Type B pancreatic cell (in vitro differentiated cells): ENCODE measurements at regions not wholly inside any gene's neighbourhood (a gene's known extent, or its start where the extent isn't known, plus 50 kb on each side); places are given as distances from the start of the nearest gene placed in this dataset.

ENCODE experiments used
- DNase-seq: peaks from one replicate; pipeline ENCODE4 v3.0.0; 2021; ENCODE audit warnings: mixed read lengths; ENCODE audit not compliant: unreplicated experiment; ENCODE audit errors: extremely low spot score
- H3K27ac Mint-ChIP-seq: 2 replicates; pipeline ENCODE4 v1.8.0; 2021; ENCODE audit warnings: mild to moderate bottlenecking, mixed read lengths
- H3K27me3 Mint-ChIP-seq: 2 replicates; pipeline ENCODE4 v1.8.0; 2021; ENCODE audit warnings: mixed read lengths
- H3K36me3 Mint-ChIP-seq: 2 replicates; pipeline ENCODE4 v1.8.0; 2021; ENCODE audit warnings: mixed read lengths
- H3K4me1 Mint-ChIP-seq: one replicate; pipeline ENCODE4 v1.8.0; 2021; ENCODE audit warnings: mixed read lengths; ENCODE audit not compliant: unreplicated experiment
- H3K4me3 Mint-ChIP-seq: 2 replicates; pipeline ENCODE4 v1.8.0; 2021; ENCODE audit warnings: mild to moderate bottlenecking, mixed read lengths
- H3K9me3 Mint-ChIP-seq: 2 replicates; pipeline ENCODE4 v1.8.0; 2021; ENCODE audit warnings: mixed read lengths
- CTCF ChIP-seq: fragments of 200-600 bp; sonication (generic); conservative IDR thresholded peaks from 2 replicates; pipeline ENCODE4 v1.5.0; 2021; ENCODE audit warnings: antibody characterized with exemption, mild to moderate bottlenecking

- no peak for DNase-seq
- Mint-ChIP-seq H3K4me1 (peaks cover 23% of the 10 kb centered on the region), H3K9me3 (peaks cover 4% of the 10 kb centered on the region), H3K4me3 (no peak overlapping the region), H3K27me3 (peaks cover 15% of the 10 kb centered on the region), H3K27ac (no peak overlapping the region), H3K36me3 (no peaks in the 10 kb centered on the region)
- TF ChIP-seq CTCF: no peak
These were observed 231.1 kb upstream of the SDK2 start for GRCh38 chr17:73875346-73875745.

- no peak for DNase-seq
- no peak overlapping the region for H3K27ac Mint-ChIP-seq
- H3K4me3 Mint-ChIP-seq: no peak overlapping the region
- H3K36me3 Mint-ChIP-seq: no peaks in the 10 kb centered on the region
- H3K4me1 Mint-ChIP-seq: peaks cover 19% of the 10 kb centered on the region
- peaks cover 24% of the 10 kb centered on the region for H3K27me3 Mint-ChIP-seq
- H3K9me3 Mint-ChIP-seq: peaks cover 4% of the 10 kb centered on the region
- TF ChIP-seq CTCF: no peak
These were observed 233.7 kb upstream of the SDK2 start for GRCh38 chr17:73877962-73878361.

DNA sequence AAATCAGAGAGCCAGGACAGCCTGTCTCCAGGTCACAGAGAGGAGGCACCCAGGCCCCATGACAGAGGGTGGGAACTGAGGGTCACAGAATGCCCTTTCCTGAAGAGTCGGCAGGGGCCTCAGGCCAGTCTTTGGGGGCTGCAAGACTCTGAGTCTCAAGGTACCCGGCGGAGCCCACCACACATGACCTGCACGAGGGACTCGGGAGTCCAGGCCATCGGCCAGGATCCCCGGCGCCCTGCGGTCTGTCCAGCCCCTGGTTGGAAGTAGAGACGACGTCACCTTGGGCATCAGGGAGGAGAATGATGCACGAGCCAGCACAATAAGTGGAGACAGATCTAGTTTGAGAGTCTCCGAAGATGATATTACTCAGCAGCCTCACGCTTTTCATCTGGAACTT, 234.7 kb upstream of the SDK2 start:
- Mint-ChIP-seq H3K27me3 (peaks cover 24% of the 10 kb centered on the region), H3K4me1 (peaks cover 16% of the 10 kb centered on the region), H3K36me3 (no peaks in the 10 kb centered on the region), H3K9me3 (no peaks in the 10 kb centered on the region), H3K27ac (no peak overlapping the region), H3K4me3 (no peak overlapping the region)
- DNase-seq: no peak
- TF ChIP-seq CTCF: no peak

DNA sequence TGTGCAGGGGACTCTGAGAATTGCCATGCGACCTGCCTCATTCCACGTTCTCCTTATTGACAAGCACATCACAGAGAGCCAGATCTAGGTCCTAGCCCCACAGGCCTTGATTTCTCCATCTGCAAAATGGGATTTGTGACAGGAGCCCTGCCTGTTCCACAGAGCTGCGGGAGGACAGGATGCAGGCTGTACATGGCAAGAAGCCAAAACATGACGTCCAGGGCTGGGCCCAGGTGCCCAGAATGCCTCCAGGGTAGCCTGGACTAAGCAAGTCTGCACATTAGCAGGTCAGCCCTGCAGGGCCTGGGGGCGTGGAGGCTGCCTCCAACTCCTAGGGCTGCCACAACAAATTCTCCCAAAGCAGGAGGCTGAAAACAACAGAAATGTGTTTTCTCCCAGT, 235.7 kb upstream of the SDK2 start:
- H3K27me3 Mint-ChIP-seq: peaks cover 26% of the 10 kb centered on the region
- H3K36me3 Mint-ChIP-seq: no peaks in the 10 kb centered on the region
- H3K4me1 Mint-ChIP-seq: peaks cover 12% of the 10 kb centered on the region
- H3K4me3 Mint-ChIP-seq: no peak overlapping the region
- DNase-seq: no peak
- TF ChIP-seq CTCF: no peak
- no peak overlapping the region for H3K27ac Mint-ChIP-seq
- H3K9me3 Mint-ChIP-seq: no peaks in the 10 kb centered on the region

GRCh38 chr17:73882590-73882989, 238.3 kb upstream of the SDK2 start:
- TF ChIP-seq CTCF: no peak
- Mint-ChIP-seq H3K36me3 (no peaks in the 10 kb centered on the region), H3K4me1 (no peaks in the 10 kb centered on the region), H3K27me3 (peaks cover 35% of the 10 kb centered on the region), H3K27ac (no peak overlapping the region), H3K4me3 (no peak overlapping the region), H3K9me3 (no peaks in the 10 kb centered on the region)
- DNase-seq: no peak

GRCh38 chr17:73883175-73883574, 238.9 kb upstream of the SDK2 start:
- Mint-ChIP-seq H3K9me3 (no peaks in the 10 kb centered on the region), H3K27me3 (peaks cover 39% of the 10 kb centered on the region)

More at GRCh38 chr17:73883175-73883574, 238.9 kb upstream of the SDK2 start:
- Mint-ChIP-seq H3K36me3 (no peaks in the 10 kb centered on the region), H3K27ac (no peak overlapping the region), H3K4me3 (no peak overlapping the region), H3K4me1 (no peaks in the 10 kb centered on the region)
- TF ChIP-seq CTCF: no peak
- no peak for DNase-seq
